Liver (tissue), 8 donors: ENCODE measurements at regions not wholly inside any gene's neighbourhood (a gene's known extent, or its start where the extent isn't known, plus 50 kb on each side); places are given as distances from the start of the nearest gene placed in this dataset.

Experiments
- DNase-seq: peaks from one replicate; pipeline ENCODE4 v3.0.0-alpha.2; 2017; ENCODE audit warnings: low spot score
- H3K27ac ChIP-seq, 2 donors: one replicate each; pipeline ENCODE4 v1.7.0; 2013; ENCODE audit warnings: inconsistent platforms in 2 of 2, low read length in 2 of 2, control low read depth in 1 of 2, low read depth in 1 of 2, mild to moderate bottlenecking in 1 of 2
- H3K27me3 ChIP-seq, 4 donors: one replicate each; pipeline versions ENCODE4 v1.6.1 to v1.7.0; 2013; ENCODE audit warnings: low read length in 3 of 4, inconsistent platforms in 1 of 4, mild to moderate bottlenecking in 1 of 4, moderate library complexity in 1 of 4; ENCODE audit not compliant: control insufficient read depth in 4 of 4, insufficient read depth in 4 of 4
- H3K36me3 ChIP-seq, 4 donors: one replicate each; pipeline versions ENCODE4 v1.6.1 to v1.7.0; 2013; ENCODE audit warnings: low read length in 3 of 4, mild to moderate bottlenecking in 3 of 4, low read depth in 1 of 4, moderate library complexity in 1 of 4; ENCODE audit not compliant: control insufficient read depth in 4 of 4, insufficient read depth in 3 of 4
- H3K4me1 ChIP-seq, 4 donors: one replicate each; pipeline versions ENCODE4 v1.6.1 to v1.7.0; 2013; ENCODE audit warnings: low read length in 3 of 4, mild to moderate bottlenecking in 3 of 4, moderate library complexity in 1 of 4; ENCODE audit not compliant: control insufficient read depth in 4 of 4, insufficient read depth in 4 of 4
- H3K4me3 ChIP-seq, 3 donors: one replicate each; pipeline versions ENCODE4 v1.6.1 to v1.7.0; 2013; ENCODE audit warnings: low read length in 3 of 3, control low read depth in 1 of 3, low read depth in 1 of 3, mild to moderate bottlenecking in 1 of 3
- H3K9ac ChIP-seq, 2 donors: one replicate each; pipeline ENCODE4 v1.7.0; 2013; ENCODE audit warnings: low read length in 2 of 2, mild to moderate bottlenecking in 2 of 2, moderate library complexity in 2 of 2, control low read depth in 1 of 2, low read depth in 1 of 2
- H3K9me3 ChIP-seq, 4 donors: one replicate each; pipeline versions ENCODE4 v1.6.1 to v1.7.0; 2013; ENCODE audit warnings: low read length in 3 of 4; ENCODE audit not compliant: control insufficient read depth in 4 of 4
- ATF3 ChIP-seq: IDR thresholded peaks from 2 replicates; pipeline ENCODE4 v1.6.1; 2016; ENCODE audit warnings: antibody characterized with exemption
- CTCF ChIP-seq: fragments of 150-350 bp; IDR thresholded peaks from 2 replicates; pipeline ENCODE4 v1.5.1; 2017; ENCODE audit warnings: improper control_type of control experiment, low read depth, low read length; ENCODE audit not compliant: missing input control
- EGR1 ChIP-seq, 2 donors: IDR thresholded peaks; 2 replicates each; pipeline ENCODE4 v1.6.1; 2016 to 2018; ENCODE audit warnings: antibody characterized with exemption in 2 of 2, low read depth in 2 of 2
- FOXA1 ChIP-seq: IDR thresholded peaks from 2 replicates; pipeline ENCODE4 v1.6.1; 2016; ENCODE audit warnings: antibody characterized with exemption
- FOXA2 ChIP-seq: IDR thresholded peaks from 2 replicates; pipeline ENCODE4 v1.6.1; 2016; ENCODE audit warnings: antibody characterized with exemption
- GABPA ChIP-seq, 2 donors: IDR thresholded peaks in 1 of 2; conservative IDR thresholded peaks in 1 of 2; 2 replicates each; pipeline ENCODE4 v1.6.1; 2016; ENCODE audit warnings: antibody characterized with exemption in 2 of 2, mild to moderate bottlenecking in 1 of 2, moderate library complexity in 1 of 2
- HNF4A ChIP-seq, 2 donors: conservative IDR thresholded peaks; 2 replicates each; pipeline ENCODE4 v1.6.1; 2016; ENCODE audit warnings: antibody characterized with exemption in 2 of 2, mild to moderate bottlenecking in 2 of 2
- HNF4G ChIP-seq: IDR thresholded peaks from 2 replicates; pipeline ENCODE4 v1.6.1; 2016; ENCODE audit warnings: antibody characterized with exemption
- JUND ChIP-seq, 2 donors: IDR thresholded peaks; 2 replicates each; pipeline ENCODE4 v1.6.1; 2016; ENCODE audit warnings: antibody characterized with exemption in 2 of 2
- NR2F2 ChIP-seq: IDR thresholded peaks from 2 replicates; pipeline ENCODE4 v1.6.1; 2016; ENCODE audit warnings: antibody characterized with exemption
- REST ChIP-seq: IDR thresholded peaks from 2 replicates; pipeline ENCODE4 v1.6.1; 2016; ENCODE audit warnings: antibody characterized with exemption, mild to moderate bottlenecking
- RXRA ChIP-seq, 2 donors: IDR thresholded peaks; 2 replicates each; pipeline ENCODE4 v1.6.1; 2017 to 2018; ENCODE audit warnings: antibody characterized with exemption in 2 of 2, mild to moderate bottlenecking in 1 of 2
- SP1 ChIP-seq: IDR thresholded peaks from 2 replicates; pipeline ENCODE4 v1.6.1; 2018; ENCODE audit warnings: antibody characterized with exemption, mild to moderate bottlenecking
- TAF1 ChIP-seq: conservative IDR thresholded peaks from 2 replicates; pipeline ENCODE4 v1.6.1; 2016; ENCODE audit warnings: antibody characterized with exemption, mild to moderate bottlenecking
- YY1 ChIP-seq: IDR thresholded peaks from 2 replicates; pipeline ENCODE4 v1.6.1; 2016; ENCODE audit warnings: antibody characterized with exemption, mild to moderate bottlenecking
- WGBS: extraction: QIAGEN DNeasy Blood & Tissue Kit; methylation state at CpG from one replicate; pipeline ENCODE4 v1.1.7; 2013; 5-methylcytosine and 5-hydroxymethylcytosine counted together
- donor health status: healthy.
- donor health status: healthy.
- donor health status: healthy.
- donor health status: healthy.
- donor health status: healthy.

GRCh38 chr9:18154661-18155060 lies 319.3 kb upstream of the ADAMTSL1 start:
- Histone ChIP-seq H3K36me3 (no peaks in the 10 kb centered on the region), H3K4me1 (no peaks in the 10 kb centered on the region), H3K4me3 (no peak overlapping the region), H3K9me3 (no peaks in the 10 kb centered on the region), H3K27me3 (no peaks in the 10 kb centered on the region), H3K27ac (no peak overlapping the region), H3K9ac (no peak overlapping the region)
- no peak for DNase-seq
- 76% methylated on average over 1 of the region's 1 CpG for WGBS
- TF ChIP-seq HNF4G (no peak), HNF4A (conservative IDR thresholded peaks at IDR 0.05) (no peak), REST (no peak), GABPA (IDR thresholded peaks at IDR 0.05 in 1 of 2, conservative IDR thresholded peaks at IDR 0.05 in 1 of 2) (no peak), SP1 (no peak), EGR1 (IDR thresholded peaks at IDR 0.05; ENCODE audit: low read depth in 2 of 2) (no peak), YY1 (no peak), JUND (IDR thresholded peaks at IDR 0.05) (no peak)

- Histone ChIP-seq H3K9ac (no peak overlapping the region), H3K27me3 (peaks cover 0 to 3% (median 0%) of the 10 kb centered on the region in 4 donors), H3K9me3 (no peaks in the 10 kb centered on the region), H3K4me1 (no peaks in the 10 kb centered on the region), H3K36me3 (no peaks in the 10 kb centered on the region), H3K4me3 (no peak overlapping the region), H3K27ac (no peak overlapping the region)
- TF ChIP-seq JUND (IDR thresholded peaks at IDR 0.05) (no peak), REST (no peak), HNF4G (no peak), TAF1 (no peak), RXRA (IDR thresholded peaks at IDR 0.05) (no peak), ATF3 (no peak), GABPA (IDR thresholded peaks at IDR 0.05 in 1 of 2, conservative IDR thresholded peaks at IDR 0.05 in 1 of 2) (no peak), FOXA2 (no peak), NR2F2 (no peak), CTCF (no peak), SP1 (no peak), FOXA1 (no peak)
- 69% methylated on average over 3 of the region's 3 CpGs for WGBS
- DNase-seq: no peak
Measured at GRCh38 chr9:18159254-18159653, 314.7 kb upstream of the ADAMTSL1 start.
